HCT116 (cell line): ENCODE measurements at regions not wholly inside any gene's neighbourhood (a gene's known extent, or its start where the extent isn't known, plus 50 kb on each side); places are given as distances from the start of the nearest gene placed in this dataset.

ENCODE experiments used
- ATAC-seq: fragments of 200-7000 bp; cut with Tn5 transposase; 2 replicates; pipeline ENCODE4 v1.9.1; 2020; ENCODE audit warnings: mild to moderate bottlenecking, moderate library complexity
- BruUV-seq: library from RNA; stranded (reverse); fragments of 400-500 nt; replicated peaks from 2 replicates; lab custom pipeline; 2021; lab: Mats Ljungman, UMichigan
- CTCF ChIA-PET: fragments of 300-600 bp; sonication (Branson Sonifier 250); formaldehyde crosslinking; loops from one replicate; lab custom pipeline; 2021; ENCODE audit warnings: antibody characterized with exemption; lab: Charles Lee
- POLR2A ChIA-PET: fragments of 300-600, 350-600 bp; sonication (Branson Sonifier 250); formaldehyde crosslinking; loops from one replicate; lab custom pipeline; 2021; ENCODE audit warnings: antibody characterized with exemption; lab: Charles Lee
- RAD21 ChIA-PET, 2 experiments: fragments of 300-600 bp; sonication (Branson Sonifier 250); formaldehyde crosslinking; loops; one replicate each; lab custom pipeline; 2023; ENCODE audit warnings: low total read pairs in 2 of 2; ENCODE audit not compliant: uncharacterized antibody in 2 of 2, unreplicated experiment in 2 of 2, low non-redundant PET in 1 of 2; lab: Charles Lee
- DNase-seq: peaks from one replicate; pipeline ENCODE4 v3.0.0-alpha.2; 2010; ENCODE audit warnings: low read depth, low spot score
- H2AFZ ChIP-seq: fragments of 200-600 bp; shearing (Covaris generic), sonication (generic); 2 replicates; pipeline ENCODE4 v1.6.1; 2017; ENCODE audit warnings: low read depth, mixed run types, mixed read lengths, antibody characterized with exemption, low read length; ENCODE audit not compliant: poor library complexity, severe bottlenecking
- H3K27ac ChIP-seq: 2 replicates; pipeline ENCODE4 v1.5.1; 2012; ENCODE audit warnings: low read depth, low read length
- H3K27me3 ChIP-seq: fragments of 200-600 bp; sonication (generic); 2 replicates; pipeline ENCODE4 v1.6.1; 2016; ENCODE audit warnings: mixed run types, low read length, mixed read lengths; ENCODE audit not compliant: insufficient read depth
- H3K36me3 ChIP-seq, 2 experiments: fragments of 200-500 bp in 1 of 2; fragments of 200-600 bp in 1 of 2; sonication (Bioruptor generic) in 1 of 2; sonication (generic) in 1 of 2; 2 replicates each; pipeline versions ENCODE4 v1.5.1 to v1.6.1; 2014 to 2016; ENCODE audit warnings: low read length in 2 of 2, inconsistent platforms in 1 of 2, mixed read lengths in 1 of 2, mixed run types in 1 of 2; ENCODE audit not compliant: insufficient read depth in 2 of 2, control insufficient read depth in 1 of 2
- H3K4me1 ChIP-seq, 2 experiments: fragments of 200-600 bp in 1 of 2; sonication (generic) in 1 of 2; 2 replicates each; pipeline versions ENCODE4 v1.5.1 to v1.6.1; 2012 to 2017; ENCODE audit warnings: low read length in 2 of 2, inconsistent platforms in 1 of 2, mild to moderate bottlenecking in 1 of 2, mixed read lengths in 1 of 2, mixed run types in 1 of 2, moderate library complexity in 1 of 2; ENCODE audit not compliant: insufficient read depth in 2 of 2, control insufficient read depth in 1 of 2
- H3K4me2 ChIP-seq: fragments of 200-600 bp; sonication (generic); 2 replicates; pipeline ENCODE4 v1.6.1; 2017; ENCODE audit warnings: mixed run types, low read length, mixed read lengths
- H3K4me3 ChIP-seq, 2 experiments: fragments of 200-600 bp in 1 of 2; sonication (generic) in 1 of 2; replicated peaks in 1 of 2; 2 replicates each; pipeline ENCODE4 v1.5.1; 2011 to 2016; ENCODE audit warnings: low read length in 2 of 2, control low read depth in 1 of 2, low read depth in 1 of 2, mild to moderate bottlenecking in 1 of 2, mixed read lengths in 1 of 2, mixed run types in 1 of 2
- H3K79me2 ChIP-seq: fragments of 200-600 bp; sonication (generic); 2 replicates; pipeline ENCODE4 v1.6.1; 2017; ENCODE audit warnings: mild to moderate bottlenecking, mixed run types, low read length, moderate library complexity, mixed read lengths; ENCODE audit not compliant: insufficient read depth
- H3K9ac ChIP-seq: fragments of 200-600 bp; sonication (generic); 2 replicates; pipeline ENCODE4 v1.6.1; 2016; ENCODE audit warnings: low read length, mixed read lengths
- H3K9me2 ChIP-seq: fragments of 200-600 bp; sonication (generic), shearing (Covaris generic); 2 replicates; pipeline ENCODE4 v1.6.1; 2017; ENCODE audit warnings: mixed run types, mild to moderate bottlenecking, moderate library complexity; ENCODE audit not compliant: insufficient read depth
- H3K9me3 ChIP-seq, 2 experiments: fragments of 200-500 bp in 1 of 2; fragments of 200-600 bp in 1 of 2; sonication (Bioruptor generic) in 1 of 2; sonication (generic) in 1 of 2; 2 replicates each; pipeline ENCODE4 v1.6.1; 2014 to 2017; ENCODE audit warnings: low read length in 2 of 2, mixed read lengths in 2 of 2, inconsistent platforms in 1 of 2, low read depth in 1 of 2, mild to moderate bottlenecking in 1 of 2, mixed run types in 1 of 2, moderate library complexity in 1 of 2; ENCODE audit not compliant: control insufficient read depth in 1 of 2, insufficient read depth in 1 of 2
- H4K20me1 ChIP-seq: fragments of 200-600 bp; sonication (generic), shearing (Covaris generic); 2 replicates; pipeline ENCODE4 v1.6.1; 2017; ENCODE audit warnings: mixed run types, mild to moderate bottlenecking, moderate library complexity; ENCODE audit not compliant: insufficient read depth
- ELF1 ChIP-seq: IDR thresholded peaks from 2 replicates; pipeline ENCODE4 v1.6.1; 2012; ENCODE audit warnings: low read depth, borderline replicate concordance
- EZH2phosphoT487 ChIP-seq: fragments of 200-600 bp; IDR thresholded peaks from 2 replicates; pipeline ENCODE4 v1.6.1; 2018; ENCODE audit warnings: antibody characterized with exemption, borderline replicate concordance
- JUND ChIP-seq: IDR thresholded peaks from 2 replicates; pipeline ENCODE4 v1.6.1; 2012
- MAX ChIP-seq: IDR thresholded peaks from 2 replicates; pipeline ENCODE4 v1.6.1; 2012
- POLR2AphosphoS5 ChIP-seq: IDR thresholded peaks from 2 replicates; pipeline ENCODE4 v1.6.1; 2011; ENCODE audit warnings: mild to moderate bottlenecking, low read depth, low read length, moderate library complexity
- SRF ChIP-seq: IDR thresholded peaks from 2 replicates; pipeline ENCODE4 v1.6.1; 2012; ENCODE audit warnings: low read depth
- YY1 ChIP-seq: IDR thresholded peaks from 2 replicates; pipeline ENCODE4 v1.6.1; 2011; ENCODE audit warnings: low read length, low read depth, moderate library complexity, mild to moderate bottlenecking; ENCODE audit not compliant: insufficient replicate concordance; ENCODE audit errors: extremely low read depth
- ZNF274 ChIP-seq: fragments of 200-500 bp; sonication (Bioruptor generic); IDR thresholded peaks from 2 replicates; pipeline ENCODE4 v1.6.1; 2014; ENCODE audit warnings: mild to moderate bottlenecking, low read depth, low read length, inconsistent platforms
- intact Hi-C: fragments of 100-400 bp; cut with micrococcal nuclease; formaldehyde crosslinking; loops from 2 replicates; pipeline ENCODE4 v1.10.0; 2022
- TF ChIP-seq, protein P1 (sequence below): IDR thresholded peaks from 2 replicates; pipeline ENCODE4 v1.6.1; 2011; ENCODE audit warnings: mild to moderate bottlenecking, low read length, moderate library complexity; ENCODE audit not compliant: insufficient replicate concordance; ENCODE audit errors: extremely low read depth

- no peaks in the 10 kb centered on the region for H4K20me1 ChIP-seq
- no peak overlapping the region for H2AFZ ChIP-seq
- no peak overlapping the region for H3K27ac ChIP-seq
- no peak for ATAC-seq
- TF ChIP-seq ELF1 (no peak), YY1 (no peak)
- TF ChIP-seq, protein P1, sequence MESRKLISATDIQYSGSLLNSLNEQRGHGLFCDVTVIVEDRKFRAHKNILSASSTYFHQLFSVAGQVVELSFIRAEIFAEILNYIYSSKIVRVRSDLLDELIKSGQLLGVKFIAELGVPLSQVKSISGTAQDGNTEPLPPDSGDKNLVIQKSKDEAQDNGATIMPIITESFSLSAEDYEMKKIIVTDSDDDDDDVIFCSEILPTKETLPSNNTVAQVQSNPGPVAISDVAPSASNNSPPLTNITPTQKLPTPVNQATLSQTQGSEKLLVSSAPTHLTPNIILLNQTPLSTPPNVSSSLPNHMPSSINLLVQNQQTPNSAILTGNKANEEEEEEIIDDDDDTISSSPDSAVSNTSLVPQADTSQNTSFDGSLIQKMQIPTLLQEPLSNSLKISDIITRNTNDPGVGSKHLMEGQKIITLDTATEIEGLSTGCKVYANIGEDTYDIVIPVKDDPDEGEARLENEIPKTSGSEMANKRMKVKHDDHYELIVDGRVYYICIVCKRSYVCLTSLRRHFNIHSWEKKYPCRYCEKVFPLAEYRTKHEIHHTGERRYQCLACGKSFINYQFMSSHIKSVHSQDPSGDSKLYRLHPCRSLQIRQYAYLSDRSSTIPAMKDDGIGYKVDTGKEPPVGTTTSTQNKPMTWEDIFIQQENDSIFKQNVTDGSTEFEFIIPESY: no peak
- no peaks in the 10 kb centered on the region for H3K9me2 ChIP-seq
- no peaks in the 10 kb centered on the region for H3K36me3 ChIP-seq
- H3K4me1 ChIP-seq: no peaks in the 10 kb centered on the region
- no peak overlapping the region for H3K4me2 ChIP-seq
- DNase-seq: no peak
- no peak overlapping the region for H3K4me3 ChIP-seq
- ChIA-PET CTCF (no interaction called here), POLR2A (no interaction called here), RAD21 (no interaction called here)
- no peaks in the 10 kb centered on the region for H3K79me2 ChIP-seq
- intact Hi-C loops: no loop called here
- H3K9me3 ChIP-seq: no peaks in the 10 kb centered on the region; a peak in 1 of 4 replicates
- no TSS peak for BruUV-seq
- no peak overlapping the region for H3K9ac ChIP-seq
- H3K27me3 ChIP-seq: no peaks in the 10 kb centered on the region
Observed at GRCh38 chr7:153320005-153320404, 560.5 kb downstream of the ACTR3B start.

DNA sequence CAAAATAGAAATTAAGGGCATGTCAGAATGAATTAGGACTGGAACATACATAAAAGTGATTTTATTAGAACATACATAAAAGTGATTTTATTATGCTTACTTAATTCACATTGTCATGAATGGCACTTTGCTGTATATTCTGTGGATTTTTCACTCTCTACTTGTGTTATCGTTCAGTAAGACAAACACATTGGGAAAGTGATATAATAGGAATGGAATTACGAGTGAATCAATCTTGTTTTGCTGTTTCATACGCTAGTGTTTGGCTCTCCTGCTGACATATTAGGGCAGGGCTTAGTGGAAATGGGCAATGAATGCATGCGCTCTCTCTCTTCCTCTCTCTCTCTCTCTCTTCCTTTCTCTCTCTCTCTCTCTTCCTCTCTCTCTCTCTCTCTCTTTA lies 561.1 kb downstream of the ACTR3B start:
- Histone ChIP-seq H3K36me3 (no peaks in the 10 kb centered on the region), H2AFZ (no peak overlapping the region), H3K9me2 (no peaks in the 10 kb centered on the region), H3K79me2 (no peaks in the 10 kb centered on the region), H3K4me3 (no peak overlapping the region), H4K20me1 (no peaks in the 10 kb centered on the region), H3K4me1 (no peaks in the 10 kb centered on the region), H3K27ac (no peak overlapping the region), H3K9me3 (no peaks in the 10 kb centered on the region; a peak in 1 of 4 replicates), H3K27me3 (no peaks in the 10 kb centered on the region), H3K4me2 (no peak overlapping the region), H3K9ac (no peak overlapping the region)
- BruUV-seq: no TSS peak
- ChIA-PET RAD21 (no interaction called here), POLR2A (no interaction called here), CTCF (no interaction called here)
- DNase-seq: no peak
- TF ChIP-seq POLR2AphosphoS5 (no peak), JUND (no peak), SRF (no peak), EZH2phosphoT487 (no peak), MAX (no peak), ZNF274 (no peak)
- ATAC-seq: no peak
- intact Hi-C loops: no loop called here
